ENCODE measurements at regions not wholly inside any gene's neighbourhood (a gene's known extent, or its start where the extent isn't known, plus 50 kb on each side); places are given as distances from the start of the nearest gene placed in this dataset.
"Not testable (repeated sequence)": the region's sequence is repeated elsewhere in the genome, so short reads cannot be mapped to it uniquely, and the experiment has no call there.

- DNase-seq (ENCODE audit: low spot score): no peak
Measured at GRCh38 chr1:70556541-70556940, 145.5 kb downstream of the CTH start.

- no peak for DNase-seq (ENCODE audit: low spot score)
Measured at GRCh38 chr1:70567167-70567566, 156.1 kb downstream of the CTH start.

GRCh38 chr1:70571191-70571590, 160.1 kb downstream of the CTH start:
- no peak for DNase-seq (ENCODE audit: low spot score)

- no peak for DNase-seq (ENCODE audit: low spot score)
Measured at GRCh38 chr1:70573317-70573843, 162.3 kb downstream of the CTH start.

- no peak for DNase-seq (ENCODE audit: low spot score)
Measured at GRCh38 chr1:70581661-70582060, 170.6 kb downstream of the CTH start.

GRCh38 chr1:70583522-70583921, 172.5 kb downstream of the CTH start:
- no peak for DNase-seq (ENCODE audit: low spot score)

- no peak for DNase-seq (ENCODE audit: low spot score)
Measured at GRCh38 chr1:70586046-70586445, 175.0 kb downstream of the CTH start.

GRCh38 chr1:70587872-70588366, 176.9 kb downstream of the CTH start:
- no peak for DNase-seq (ENCODE audit: low spot score)

- not testable (repeated sequence) for DNase-seq (ENCODE audit: low spot score)
Measured at GRCh38 chr1:70593551-70593950, 182.5 kb downstream of the CTH start.

GRCh38 chr1:70608815-70609214, 197.7 kb downstream of the CTH start:
- DNase-seq (ENCODE audit: low spot score): no peak

GRCh38 chr1:70610164-70610563, 199.1 kb downstream of the CTH start:
- DNase-seq (ENCODE audit: low spot score): not testable (repeated sequence)

- no peak for DNase-seq (ENCODE audit: low spot score)
Measured at GRCh38 chr1:70616946-70617345, 205.9 kb downstream of the CTH start.

- no peak for DNase-seq (ENCODE audit: low spot score)
Measured at GRCh38 chr1:70617728-70618127, 206.7 kb downstream of the CTH start.

GRCh38 chr1:70627910-70628309, 216.8 kb downstream of the CTH start:
- DNase-seq (ENCODE audit: low spot score): no peak

GRCh38 chr1:70628973-70629372, 217.9 kb downstream of the CTH start:
- DNase-seq (ENCODE audit: low spot score): no peak

GRCh38 chr1:70633004-70633403, 221.9 kb downstream of the CTH start:
- no peak for DNase-seq (ENCODE audit: low spot score)

- DNase-seq (ENCODE audit: low spot score): no peak
Measured at GRCh38 chr1:70635868-70636267, 224.8 kb downstream of the CTH start.

GRCh38 chr1:70641868-70642267, 230.8 kb downstream of the CTH start:
- no peak for DNase-seq (ENCODE audit: low spot score)

- no peak for DNase-seq (ENCODE audit: low spot score)
Measured at GRCh38 chr1:70656361-70656760, 245.3 kb downstream of the CTH start.

GRCh38 chr1:70659891-70660290, 248.8 kb downstream of the CTH start:
- no peak for DNase-seq (ENCODE audit: low spot score)

- no peak for DNase-seq (ENCODE audit: low spot score)
Measured at GRCh38 chr1:70666381-70667140, 255.5 kb downstream of the CTH start.

GRCh38 chr1:70667494-70668170, 256.6 kb downstream of the CTH start:
- no peak for DNase-seq (ENCODE audit: low spot score)

GRCh38 chr1:70671006-70671405, 259.9 kb downstream of the CTH start:
- DNase-seq (ENCODE audit: low spot score): no peak

All from SW480 (cell line).